Transverse colon (tissue), 3 donors: ENCODE measurements at regions not wholly inside any gene's neighbourhood (a gene's known extent, or its start where the extent isn't known, plus 50 kb on each side); places are given as distances from the start of the nearest gene placed in this dataset.

Source experiments
- CTCF ChIP-seq, 5 experiments: fragments of 200-600 bp in 3 of 5; fragments of 450-650 bp in 2 of 5; sonication (generic) in 3 of 5; IDR thresholded peaks; 1 replicate in 2 of 5; 2 replicates in 3 of 5; pipeline ENCODE4 v1.5.1; 2016 to 2017; ENCODE audit warnings: antibody characterized with exemption in 5 of 5, inconsistent platforms in 3 of 5, mild to moderate bottlenecking in 2 of 5, moderate library complexity in 1 of 5
- EP300 ChIP-seq: sonication (generic); formaldehyde crosslinking; IDR thresholded peaks from one replicate; pipeline ENCODE4 v1.6.1; 2017; ENCODE audit warnings: antibody characterized with exemption, low read depth

GRCh38 chr5:118052503-118052902 lies 935.8 kb downstream of the DTWD2 start:
- no peak for TF ChIP-seq CTCF (IDR thresholded peaks at IDR 0.05)
- no peak for TF ChIP-seq EP300
